Trophoblast cell (in vitro differentiated cells and primary cell): ENCODE measurements at regions not wholly inside any gene's neighbourhood (a gene's known extent, or its start where the extent isn't known, plus 50 kb on each side); places are given as distances from the start of the nearest gene placed in this dataset.
A peak's percentile ranks its signal among the peaks of the same experiment; 100 is the strongest.
"Not testable (repeated sequence)": the region's sequence is repeated elsewhere in the genome, so short reads cannot be mapped to it uniquely, and the experiment has no call there.

Experiments
- DNase-seq, 2 donors: peaks; one replicate each; pipeline ENCODE4 v3.0.0-alpha.2; 2016
- H2AFZ ChIP-seq: 2 replicates; pipeline ENCODE4 v1.6.1; 2013; ENCODE audit warnings: low read length, moderate library complexity, mild to moderate bottlenecking; ENCODE audit not compliant: insufficient read depth, poor library complexity
- H2AK5ac ChIP-seq: 2 replicates; pipeline ENCODE4 v1.6.1; 2013; ENCODE audit warnings: mild to moderate bottlenecking, low read length
- H2BK120ac ChIP-seq: 2 replicates; pipeline ENCODE4 v1.6.1; 2013; ENCODE audit warnings: low read length, mild to moderate bottlenecking, moderate library complexity; ENCODE audit not compliant: insufficient read depth, poor library complexity
- H2BK12ac ChIP-seq: 2 replicates; pipeline ENCODE4 v1.6.1; 2013; ENCODE audit warnings: mild to moderate bottlenecking, low read length, moderate library complexity
- H2BK5ac ChIP-seq: 2 replicates; pipeline ENCODE4 v1.6.1; 2013; ENCODE audit warnings: low read length, low read depth, moderate library complexity, mild to moderate bottlenecking; ENCODE audit not compliant: poor library complexity
- H3K14ac ChIP-seq: 2 replicates; pipeline ENCODE4 v1.6.1; 2013; ENCODE audit warnings: mild to moderate bottlenecking, low read length
- H3K18ac ChIP-seq: 2 replicates; pipeline ENCODE4 v1.6.1; 2013; ENCODE audit warnings: mild to moderate bottlenecking, low read length
- H3K23ac ChIP-seq: 2 replicates; pipeline ENCODE4 v1.6.1; 2013; ENCODE audit warnings: low read length
- H3K27ac ChIP-seq: 2 replicates; pipeline ENCODE4 v1.5.1; 2013; ENCODE audit warnings: low read depth, mild to moderate bottlenecking, inconsistent platforms, low read length, moderate library complexity
- H3K27me3 ChIP-seq: 2 replicates; pipeline ENCODE4 v1.6.1; 2013; ENCODE audit warnings: inconsistent platforms, mild to moderate bottlenecking, low read length, moderate library complexity; ENCODE audit not compliant: insufficient read depth
- H3K36me3 ChIP-seq, 2 experiments: 1 replicate in 1 of 2; 2 replicates in 1 of 2; pipeline ENCODE4 v1.6.1; 2013; ENCODE audit warnings: low read length in 2 of 2, mild to moderate bottlenecking in 2 of 2, moderate library complexity in 1 of 2; ENCODE audit not compliant: insufficient read depth in 2 of 2, control insufficient read depth in 1 of 2
- H3K4ac ChIP-seq: 2 replicates; pipeline ENCODE4 v1.6.1; 2013; ENCODE audit warnings: low read depth, mild to moderate bottlenecking, low read length, moderate library complexity
- H3K4me1 ChIP-seq, 2 experiments: 1 replicate in 1 of 2; 2 replicates in 1 of 2; pipeline ENCODE4 v1.6.1; 2013; ENCODE audit warnings: low read length in 2 of 2, mild to moderate bottlenecking in 2 of 2, moderate library complexity in 1 of 2; ENCODE audit not compliant: insufficient read depth in 2 of 2, control insufficient read depth in 1 of 2
- H3K4me2 ChIP-seq: 2 replicates; pipeline ENCODE4 v1.6.1; 2013; ENCODE audit warnings: inconsistent platforms, mild to moderate bottlenecking, low read length, moderate library complexity
- H3K4me3 ChIP-seq: 2 replicates; pipeline ENCODE4 v1.5.1; 2013; ENCODE audit warnings: mild to moderate bottlenecking, low read depth, low read length, inconsistent platforms
- H3K79me1 ChIP-seq: one replicate; pipeline ENCODE4 v1.6.1; 2013; ENCODE audit warnings: low read length
- H3K79me2 ChIP-seq: 2 replicates; pipeline ENCODE4 v1.6.1; 2013; ENCODE audit warnings: low read length, mild to moderate bottlenecking; ENCODE audit not compliant: control insufficient read depth, insufficient read depth, poor library complexity
- H3K9ac ChIP-seq: 2 replicates; pipeline ENCODE4 v1.6.1; 2013; ENCODE audit warnings: mild to moderate bottlenecking, low read length
- H3K9me3 ChIP-seq: 2 replicates; pipeline ENCODE4 v1.6.1; 2013; ENCODE audit warnings: low read depth, mild to moderate bottlenecking, control low read depth, inconsistent platforms, low read length; ENCODE audit not compliant: insufficient read depth
- H4K12ac ChIP-seq: 2 replicates; pipeline ENCODE4 v1.6.1; 2013; ENCODE audit warnings: low read depth, mild to moderate bottlenecking, low read length, moderate library complexity
- H4K8ac ChIP-seq: 2 replicates; pipeline ENCODE4 v1.6.1; 2013; ENCODE audit warnings: low read depth, mild to moderate bottlenecking, low read length, moderate library complexity
- H4K91ac ChIP-seq: one replicate; pipeline ENCODE4 v1.6.1; 2013; ENCODE audit warnings: low read depth, mild to moderate bottlenecking, low read length, moderate library complexity
- WGBS: extraction: QIAGEN DNeasy Blood & Tissue Kit; methylation state at CpG from one replicate; pipeline ENCODE4 v1.1.7; 2013; ENCODE audit warnings: missing lambda C conversion rate; ENCODE audit not compliant: insufficient read length, insufficient coverage; ENCODE audit errors: extremely low coverage; 5-methylcytosine and 5-hydroxymethylcytosine counted together

GRCh38 chr2:181802300-181802699, 89.2 kb upstream of the ITPRID2 start:
- H3K4me3 ChIP-seq, H3K4me2 ChIP-seq, H2BK12ac ChIP-seq, H4K91ac ChIP-seq, H3K14ac ChIP-seq, H3K36me3 ChIP-seq, H4K8ac ChIP-seq, H2BK120ac ChIP-seq, H3K27me3 ChIP-seq, H3K27ac ChIP-seq, H3K18ac ChIP-seq, H2AFZ ChIP-seq, H2BK5ac ChIP-seq, H2AK5ac ChIP-seq, H3K23ac ChIP-seq, H3K9me3 ChIP-seq, H3K9ac ChIP-seq, H3K79me2 ChIP-seq, H4K12ac ChIP-seq, DNase-seq, H3K4ac ChIP-seq: not testable (repeated sequence)
- peaks cover 14% of the 10 kb centered on the region for H3K79me1 ChIP-seq
- no CpG with 5 or more reads among the region's 1 CpG for WGBS
- H3K4me1 ChIP-seq, result peaks cover 9 to 11% of the 10 kb centered on the region in 2 experiments

GRCh38 chr2:181803903-181804799, 87.4 kb upstream of the ITPRID2 start:
- H3K9me3 ChIP-seq, H4K12ac ChIP-seq, H3K23ac ChIP-seq, DNase-seq, H3K36me3 ChIP-seq, H3K27me3 ChIP-seq, H3K4me3 ChIP-seq, H3K9ac ChIP-seq, H3K4me2 ChIP-seq, H3K79me2 ChIP-seq: not testable (repeated sequence)
- Histone ChIP-seq H3K14ac (peak overlapping the region; percentile 81), H3K4ac (peak overlapping the region; percentile 30), H2BK5ac (peak overlapping the region; percentile 71), H3K79me1 (peaks cover 17% of the 10 kb centered on the region), H2AFZ (peak overlapping the region; percentile 52), H4K8ac (peak overlapping the region; percentile 33), H2BK12ac (peak overlapping the region; percentile 84), H2AK5ac (peak overlapping the region; percentile 45), H3K18ac (peak overlapping the region; percentile 70), H4K91ac (peak overlapping the region; percentile 95), H3K27ac (peak overlapping the region; percentile 13), H3K4me1 (peaks cover 11 to 14% of the 10 kb centered on the region in 2 experiments), H2BK120ac (peak overlapping the region; percentile 78)
- no CpG with 5 or more reads among the region's 12 CpGs for WGBS

DNA sequence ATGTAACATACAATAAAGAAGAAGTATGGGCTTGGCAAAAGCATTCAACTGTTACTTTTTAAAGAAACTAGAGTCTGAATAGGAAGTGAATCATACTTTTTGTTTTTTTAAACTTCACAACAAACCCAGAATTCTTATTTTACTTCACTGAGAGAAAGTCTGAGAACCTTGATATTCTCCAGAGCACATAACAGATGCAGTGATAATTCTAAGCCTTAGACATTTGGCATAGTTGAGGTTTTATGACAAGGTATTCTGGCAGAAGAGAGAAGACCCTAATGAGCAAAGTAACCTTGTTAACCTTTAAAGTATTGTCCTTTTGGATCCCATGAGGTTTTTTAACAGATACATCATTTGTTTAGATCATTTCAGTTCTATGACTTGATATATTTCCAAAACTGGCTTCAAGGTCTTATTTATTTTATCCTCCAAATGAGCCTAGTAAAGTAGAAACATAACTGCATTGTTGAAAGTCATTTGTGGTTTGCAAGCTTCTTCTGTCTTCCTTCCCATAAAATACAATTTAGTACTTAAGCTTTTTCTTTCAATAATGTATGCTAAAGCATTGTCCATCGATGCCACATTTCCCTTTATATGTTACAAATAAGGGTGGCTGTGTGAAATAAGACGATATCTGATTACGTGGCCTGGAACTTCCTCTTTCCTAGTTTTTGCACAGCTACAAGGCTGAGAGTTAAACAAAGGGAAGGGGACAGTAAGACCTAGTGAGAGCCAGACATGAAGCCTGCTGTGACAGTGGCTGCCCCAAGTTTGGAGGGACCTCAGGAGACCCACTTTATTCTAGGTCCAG, 86.1 kb upstream of the ITPRID2 start:
- H3K4me1 ChIP-seq, result peaks cover 11 to 14% of the 10 kb centered on the region in 2 experiments

DNA sequence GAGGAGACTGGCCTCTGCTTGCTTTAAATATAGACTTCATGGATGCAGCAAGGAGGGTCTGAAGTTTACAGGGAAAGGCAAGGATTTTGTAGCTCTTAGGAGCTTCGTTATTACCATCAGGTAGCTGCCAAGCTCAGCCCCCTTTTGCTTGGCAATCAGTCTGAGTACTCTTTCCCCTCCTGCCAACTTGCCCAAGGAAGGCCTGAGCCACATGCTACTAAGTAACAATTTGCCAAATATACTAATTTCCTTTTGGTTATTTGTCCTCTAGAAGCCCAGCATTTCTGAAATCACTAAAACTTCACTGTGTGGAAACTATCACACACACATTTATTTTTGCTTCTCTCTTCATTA, 85.5 kb upstream of the ITPRID2 start:
- Histone ChIP-seq H3K9ac (no peak overlapping the region), H3K27ac (peak overlapping the region; percentile 76), H3K23ac (no peak overlapping the region), H3K9me3 (peaks cover 1% of the 10 kb centered on the region), H3K4ac (peak overlapping the region; percentile 28), H2BK120ac (peak overlapping the region; percentile 90), H3K79me2 (peaks cover 3% of the 10 kb centered on the region), H3K27me3 (no peaks in the 10 kb centered on the region), H3K14ac (peak overlapping the region; percentile 63), H4K8ac (peak overlapping the region; percentile 76), H3K36me3 (no peaks in the 10 kb centered on the region), H2AFZ (no peak overlapping the region), H3K4me1 (peaks cover 14 to 15% of the 10 kb centered on the region in 2 experiments), H2BK12ac (peak overlapping the region; percentile 97), H3K4me3 (no peak overlapping the region), H3K79me1 (peaks cover 19% of the 10 kb centered on the region), H2BK5ac (peak overlapping the region; percentile 75), H4K91ac (peak overlapping the region; percentile 91), H4K12ac (no peak overlapping the region), H2AK5ac (peak overlapping the region; percentile 3), H3K18ac (peak overlapping the region; percentile 2), H3K4me2 (no peak overlapping the region)
- no peak for DNase-seq
- no CpG with 5 or more reads among the region's 1 CpG for WGBS

More for the DNA sequence above, 86.1 kb upstream of the ITPRID2 start:
- peak overlapping the region; percentile 76 for H4K8ac ChIP-seq
- peak overlapping the region; percentile 63 for H3K14ac ChIP-seq
- H3K4ac ChIP-seq, result peak overlapping the region; percentile 28
- H4K91ac ChIP-seq, result peak overlapping the region; percentile 91
- no peak overlapping the region for H3K4me2 ChIP-seq
- peak overlapping the region; percentile 90 for H2BK120ac ChIP-seq
- no peak overlapping the region for H3K9ac ChIP-seq
- H2BK5ac ChIP-seq, result peak overlapping the region; percentile 75
- H3K79me2 ChIP-seq, result peaks cover 3% of the 10 kb centered on the region
- peak overlapping the region; percentile 2 for H3K18ac ChIP-seq
- no peaks in the 10 kb centered on the region for H3K36me3 ChIP-seq
- no peak overlapping the region for H4K12ac ChIP-seq
- no peak overlapping the region for H3K23ac ChIP-seq
- H3K9me3 ChIP-seq, result peaks cover 1% of the 10 kb centered on the region
- peak overlapping the region; percentile 97 for H2BK12ac ChIP-seq
- no CpG with 5 or more reads among the region's 3 CpGs for WGBS
- no peak overlapping the region for H3K4me3 ChIP-seq
- H2AK5ac ChIP-seq, result peak overlapping the region; percentile 3
- H3K79me1 ChIP-seq, result peaks cover 17% of the 10 kb centered on the region
- H2AFZ ChIP-seq, result no peak overlapping the region
- no peak for DNase-seq
- H3K27ac ChIP-seq, result peak overlapping the region; percentile 76
- no peaks in the 10 kb centered on the region for H3K27me3 ChIP-seq
